Pancreas (tissue), 10 donors: ENCODE measurements at regions not wholly inside any gene's neighbourhood (a gene's known extent, or its start where the extent isn't known, plus 50 kb on each side); places are given as distances from the start of the nearest gene placed in this dataset.

Experiments used
- ATAC-seq, 4 donors: fragments of 200-7000 bp; cut with Tn5 transposase; one replicate each; pipeline versions ENCODE4 v1.8.0 to v1.9.1; 2020; ENCODE audit warnings: mild to moderate bottlenecking in 4 of 4, moderate library complexity in 4 of 4
- DNase-seq, 6 donors: peaks; one replicate each; pipeline ENCODE4 v3.0.0-alpha.2; 2020
- FAIRE-seq: peaks from 2 replicates; lab custom pipeline; 2012; peaks lifted over from hg19 to GRCh38; lab: Jason Lieb, UNC
- H3K27ac ChIP-seq, 4 donors: fragments of 200-600 bp; sonication (generic); 1 replicate in 3 of 4; 2 replicates in 1 of 4; pipeline versions ENCODE4 v1.5.0 to v1.8.0; 2020
- H3K27me3 ChIP-seq, 4 donors: fragments of 200-600 bp; one replicate each; pipeline ENCODE4 v1.8.0; 2021
- H3K36me3 ChIP-seq, 3 donors: fragments of 200-600 bp; sonication (generic) in 1 of 3; one replicate each; pipeline versions ENCODE4 v1.5.0 to v1.8.0; 2020 to 2021
- H3K4me1 ChIP-seq, 3 donors: fragments of 200-600 bp; one replicate each; pipeline ENCODE4 v1.8.0; 2021
- H3K4me3 ChIP-seq, 4 donors: fragments of 200-600 bp; sonication (generic) in 2 of 4; one replicate each; pipeline versions ENCODE4 v1.5.0 to v1.8.0; 2020 to 2021
- H3K9me3 ChIP-seq, 4 donors: fragments of 200-600 bp; one replicate each; pipeline ENCODE4 v1.8.0; 2021
- CTCF ChIP-seq, 4 donors: fragments of 200-600 bp; sonication (generic) in 3 of 4; IDR thresholded peaks; one replicate each; pipeline versions ENCODE4 v1.5.0 to v1.8.0; 2021; ENCODE audit warnings: antibody characterized with exemption in 4 of 4
- WGBS, 2 donors: extraction: QIAGEN DNeasy Blood & Tissue Kit; methylation state at CpG; one replicate each; pipeline ENCODE4 v1.1.7; 2013; 5-methylcytosine and 5-hydroxymethylcytosine counted together
- intact Hi-C, 3 donors: fragments of 100-400 bp; cut with DNase I; formaldehyde crosslinking; loops; one replicate each; pipeline versions ENCODE4 v1.11.1 to v1.14.2; 2022
- donor health status: healthy with polysubstance abuse.
- donor health status: DM: no; HTN: no; CAD: no; lungs with moderate emphysema.
- donor health status: DM: no; HTN: no; CAD: no.
- donor health status: control.
- donor health status: control.
- donor health status: Bipolar disorder and iron deficiency.
- donor health status: DM: yes; HTN: yes; CAD: no.
- donor health status: DM: no; HTN: no; CAD: no.
- donor health status: DM: no; HTN: no; CAD: no.
- donor health status: DM: yes; HTN: yes; CAD: no.

- H3K27ac ChIP-seq = no peak overlapping the region
- no peak for ATAC-seq
- intact Hi-C loops = no loop called here
- H3K36me3 ChIP-seq = no peaks in the 10 kb centered on the region
- no peak overlapping the region for H3K4me3 ChIP-seq
- no peak for FAIRE-seq
- TF ChIP-seq CTCF (IDR thresholded peaks at IDR 0.05) = no peak
- H3K9me3 ChIP-seq = no peaks in the 10 kb centered on the region
- WGBS, 2 donors = 87 to 91% methylated on average over 4 of the region's 4 CpGs
- peaks cover 0 to 6% (median 0%) of the 10 kb centered on the region in 3 donors for H3K4me1 ChIP-seq
- DNase-seq = no peak
- H3K27me3 ChIP-seq = no peaks in the 10 kb centered on the region
These were observed 499.5 kb downstream of the ENC1 start for GRCh38 chr5:74141053-74141452.

- intact Hi-C loops = no loop called here
- FAIRE-seq (no peak), ATAC-seq (no peak), DNase-seq (no peak)
- Histone ChIP-seq H3K27me3 (no peaks in the 10 kb centered on the region), H3K36me3 (no peaks in the 10 kb centered on the region), H3K27ac (no peak overlapping the region), H3K9me3 (no peaks in the 10 kb centered on the region), H3K4me3 (no peak overlapping the region), H3K4me1 (peaks cover 0 to 8% (median 0%) of the 10 kb centered on the region in 3 donors)
- TF ChIP-seq CTCF (IDR thresholded peaks at IDR 0.05) = no peak
- WGBS, 2 donors = 73 to 79% methylated on average over 3 of the region's 3 CpGs
These were observed 500.1 kb downstream of the ENC1 start for GRCh38 chr5:74140409-74140808.

GRCh38 chr5:74139589-74139988 is 500.9 kb downstream of the ENC1 start:
- TF ChIP-seq CTCF (IDR thresholded peaks at IDR 0.05) = no peak
- no peak for ATAC-seq
- Histone ChIP-seq H3K36me3 (no peaks in the 10 kb centered on the region), H3K27me3 (no peaks in the 10 kb centered on the region), H3K4me1 (peaks cover 0 to 8% (median 0%) of the 10 kb centered on the region in 3 donors), H3K4me3 (no peak overlapping the region), H3K9me3 (no peaks in the 10 kb centered on the region), H3K27ac (no peak overlapping the region)
- no peak for DNase-seq
- intact Hi-C loops = no loop called here
- no peak for FAIRE-seq
- 94 to 96% methylated on average over 6 of the region's 6 CpGs for WGBS, 2 donors

- no peak for FAIRE-seq
- DNase-seq = no peak
- Histone ChIP-seq H3K36me3 (no peaks in the 10 kb centered on the region), H3K27me3 (no peaks in the 10 kb centered on the region), H3K9me3 (no peaks in the 10 kb centered on the region), H3K4me1 (peaks cover 0 to 8% (median 0%) of the 10 kb centered on the region in 3 donors), H3K4me3 (no peak overlapping the region), H3K27ac (no peak overlapping the region)
- no peak for ATAC-seq
- 88 to 89% methylated on average over 2 of the region's 2 CpGs for WGBS, 2 donors
- no peak for TF ChIP-seq CTCF (IDR thresholded peaks at IDR 0.05)
- intact Hi-C loops = no loop called here
These were observed 501.8 kb downstream of the ENC1 start for GRCh38 chr5:74138721-74139120.

GRCh38 chr5:74136276-74136825 is 504.2 kb downstream of the ENC1 start:
- no peak for TF ChIP-seq CTCF (IDR thresholded peaks at IDR 0.05)
- no peaks in the 10 kb centered on the region for H3K27me3 ChIP-seq
- no peak for FAIRE-seq
- ATAC-seq = peak in 3 of 4 donors; percentile 46 to 72 (median 50)
- no peak overlapping the region for H3K4me3 ChIP-seq
- H3K27ac ChIP-seq = no peak overlapping the region
- H3K9me3 ChIP-seq = no peaks in the 10 kb centered on the region
- 35 to 53% methylated on average over 2 of the region's 2 CpGs for WGBS, 2 donors
- intact Hi-C loops = no loop called here
- H3K36me3 ChIP-seq = no peaks in the 10 kb centered on the region
- DNase-seq = peak in 5 of 6 donors; percentile 26 to 63 (median 60)
- H3K4me1 ChIP-seq = peaks cover 0 to 8% (median 0%) of the 10 kb centered on the region in 3 donors
